Fibroblast of lung (primary cell): ENCODE measurements at regions not wholly inside any gene's neighbourhood (a gene's known extent, or its start where the extent isn't known, plus 50 kb on each side); places are given as distances from the start of the nearest gene placed in this dataset.

Source experiments
- CTCF ChIP-seq, 2 donors: IDR thresholded peaks in 1 of 2; conservative IDR thresholded peaks in 1 of 2; 1 replicate in 1 of 2; 2 replicates in 1 of 2; pipeline ENCODE4 v1.5.1; 2011 to 2012; ENCODE audit warnings: low read length in 2 of 2, control low read depth in 1 of 2, inconsistent platforms in 1 of 2, low read depth in 1 of 2, mild to moderate bottlenecking in 1 of 2
- EZH2 ChIP-seq: IDR thresholded peaks from 2 replicates; pipeline ENCODE4 v1.5.1; 2012; ENCODE audit warnings: low read length, control low read depth, mild to moderate bottlenecking; ENCODE audit errors: missing control alignments

GRCh38 chr5:105168806-105169205, 1606.2 kb upstream of the NUDT12 start:
- TF ChIP-seq EZH2: no peak
- TF ChIP-seq CTCF (conservative IDR thresholded peaks at IDR 0.05 in 1 of 2, IDR thresholded peaks at IDR 0.05 in 1 of 2; ENCODE audit: low read depth in 1 of 2, low read length in 2 of 2): no peak
